HG03439 (cell line): ENCODE measurements at regions not wholly inside any gene's neighbourhood (a gene's known extent, or its start where the extent isn't known, plus 50 kb on each side); places are given as distances from the start of the nearest gene placed in this dataset.

ENCODE experiments used
- ATAC-seq: cut with Tn5 transposase; IDR thresholded peaks from one replicate; pipeline ENCODE4 v1.9.1; 2021; ENCODE audit warnings: mild to moderate bottlenecking, moderate library complexity; ENCODE audit not compliant: unreplicated experiment

DNA sequence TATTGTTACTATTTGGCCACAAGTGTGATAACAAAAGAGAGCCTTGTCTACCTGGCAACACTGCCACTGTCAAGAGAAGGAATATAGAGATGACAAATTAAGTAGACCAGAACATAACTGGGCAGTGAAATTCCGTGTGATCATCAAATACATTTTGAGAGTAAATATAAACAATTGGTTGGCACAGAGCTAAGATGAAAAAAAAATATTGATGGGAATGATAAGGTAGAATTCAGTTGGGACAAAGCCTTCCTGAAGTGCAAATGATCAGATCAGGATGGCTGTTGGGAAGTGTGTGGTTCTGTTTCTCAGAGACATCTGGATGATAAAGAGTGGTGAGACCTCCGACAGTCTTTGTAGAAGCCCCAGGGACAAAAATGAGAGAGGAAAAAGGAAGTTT is 205.5 kb upstream of the CAMK1G start:
- no peak for ATAC-seq

DNA sequence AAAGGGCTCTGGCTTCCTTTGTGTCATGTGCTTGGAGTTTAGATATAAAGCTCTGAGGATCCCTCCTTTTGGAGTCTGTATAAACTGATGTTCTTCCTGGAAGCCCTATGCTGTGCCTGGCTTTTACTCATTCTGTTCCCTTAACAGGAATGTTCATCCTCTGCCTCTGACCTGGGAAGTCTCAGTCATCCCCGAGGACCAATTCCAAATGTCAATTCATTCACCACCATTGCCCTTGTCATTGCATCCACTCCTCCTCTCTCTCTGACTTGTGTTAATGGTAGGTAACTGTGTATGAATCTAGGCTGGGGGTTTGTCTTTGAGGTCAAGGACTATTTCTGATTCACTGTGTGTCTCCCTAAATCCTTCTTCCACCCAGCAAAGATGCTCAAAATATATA is 204.2 kb upstream of the CAMK1G start:
- no peak for ATAC-seq

DNA sequence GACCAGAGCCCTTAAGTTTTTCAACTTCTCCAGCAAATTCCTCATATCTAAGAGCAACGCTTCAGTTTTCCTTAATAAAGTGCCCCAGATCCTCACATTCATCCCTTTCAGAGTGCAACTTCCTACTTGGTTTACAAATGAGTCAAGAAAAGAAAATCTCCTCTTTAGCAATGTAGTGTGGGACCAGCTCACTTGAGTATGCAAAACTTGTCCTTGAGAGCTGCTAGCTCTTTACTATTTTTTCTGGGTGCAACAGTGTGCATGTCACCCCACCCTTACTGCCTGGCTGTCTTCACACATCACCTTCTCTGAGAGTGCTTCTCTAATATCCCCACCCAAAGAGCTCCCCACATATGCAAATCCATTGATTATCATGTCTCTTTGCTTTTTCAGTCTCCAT is 203.1 kb upstream of the CAMK1G start:
- ATAC-seq, result no peak

DNA sequence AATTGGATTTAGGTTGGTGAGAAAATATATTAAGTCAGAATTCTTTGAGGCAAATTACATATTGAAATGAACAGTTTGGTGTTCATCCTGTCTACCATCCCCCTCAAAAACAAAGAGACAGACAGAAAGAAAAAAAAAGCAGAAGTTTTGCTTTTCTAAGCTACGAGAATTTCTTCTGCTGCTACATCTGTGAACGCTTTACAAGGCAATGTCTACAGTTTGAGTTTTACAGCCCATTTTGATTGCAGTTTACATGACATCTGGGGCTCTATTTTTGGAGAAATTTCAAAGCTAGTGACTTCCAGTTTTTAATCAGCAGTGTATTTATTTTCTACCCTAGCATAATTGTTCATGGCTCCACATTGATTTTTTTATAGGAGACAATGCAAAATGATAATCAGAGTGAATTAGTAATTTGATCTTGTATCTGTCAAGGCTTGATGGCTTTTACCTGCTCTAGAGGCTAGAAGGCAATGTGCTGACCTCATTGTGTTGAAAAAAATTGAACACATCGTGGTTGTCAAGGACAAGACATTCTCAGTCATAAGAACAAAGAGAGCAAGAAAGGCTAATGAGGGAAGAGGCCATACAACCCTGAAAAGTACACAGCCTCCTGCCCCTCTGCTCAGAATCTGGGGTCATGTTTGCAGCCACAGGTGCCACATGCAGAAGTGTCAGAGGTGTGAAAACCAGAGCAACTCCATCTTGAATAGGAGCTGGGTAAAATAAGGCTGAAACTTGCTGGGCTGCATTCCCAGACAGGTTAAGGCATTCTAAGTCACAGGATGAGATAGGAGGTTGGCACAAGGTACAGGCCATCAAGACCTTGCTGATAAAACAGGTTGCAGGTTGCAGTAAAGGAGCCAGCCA is 201.0 kb upstream of the CAMK1G start:
- no peak for ATAC-seq

DNA sequence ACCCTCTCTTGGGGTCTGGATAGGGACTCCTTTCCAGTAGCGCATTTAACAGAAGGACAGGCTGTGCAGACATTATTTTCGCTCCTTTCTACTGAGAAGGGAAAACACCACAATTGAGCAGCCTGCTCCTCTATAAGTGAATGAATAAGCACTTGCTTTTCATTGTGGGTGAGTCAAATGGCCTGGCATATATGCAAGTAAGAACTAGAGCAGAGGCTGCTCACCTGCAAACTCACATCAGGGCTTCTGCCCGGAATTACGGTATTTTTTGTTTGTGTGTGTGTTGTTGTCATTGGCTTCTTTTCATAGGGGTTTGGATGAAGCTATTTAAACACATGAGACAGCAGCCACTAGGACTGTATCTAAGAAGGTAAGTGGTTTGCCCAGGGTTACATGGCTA is 200.1 kb upstream of the CAMK1G start:
- ATAC-seq, result no peak

DNA sequence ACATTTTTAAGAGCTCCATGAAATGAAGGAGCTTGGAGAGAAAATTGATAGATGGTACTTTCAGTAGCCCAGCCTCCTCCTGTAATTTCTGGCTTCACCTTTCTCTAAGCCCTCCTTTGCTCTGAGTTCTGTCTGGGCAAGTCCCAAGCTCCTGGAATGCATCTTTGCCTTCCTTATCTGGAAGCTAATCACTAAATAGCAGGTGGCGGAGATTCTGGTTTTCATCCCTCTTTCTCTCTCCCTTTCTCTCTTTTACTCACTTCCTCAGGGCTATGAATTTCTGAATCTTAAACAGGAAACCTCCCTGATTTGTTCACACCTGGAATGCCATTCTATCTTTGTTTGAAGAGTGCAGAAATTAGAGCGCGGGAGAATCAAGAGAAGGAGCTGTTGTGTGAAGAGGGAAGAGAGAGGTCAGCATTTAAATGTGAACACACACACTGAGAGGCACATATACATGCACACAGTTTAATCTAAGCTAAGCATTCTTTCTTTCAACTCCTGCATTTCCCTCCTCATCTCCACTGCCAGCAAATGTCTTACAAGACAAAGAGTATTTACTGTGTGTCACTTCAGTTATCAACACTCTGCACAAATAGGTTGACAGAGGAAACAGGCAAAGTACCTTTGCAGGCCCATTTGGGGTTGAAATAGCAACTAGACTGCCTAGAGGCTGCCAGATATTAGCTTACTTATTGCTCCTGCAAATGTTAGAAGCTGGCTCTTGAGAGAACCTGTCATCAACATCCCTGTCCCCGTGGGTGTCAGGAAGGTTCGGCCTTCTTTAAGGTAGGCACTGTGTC is 199.4 kb upstream of the CAMK1G start:
- ATAC-seq, result no peak

DNA sequence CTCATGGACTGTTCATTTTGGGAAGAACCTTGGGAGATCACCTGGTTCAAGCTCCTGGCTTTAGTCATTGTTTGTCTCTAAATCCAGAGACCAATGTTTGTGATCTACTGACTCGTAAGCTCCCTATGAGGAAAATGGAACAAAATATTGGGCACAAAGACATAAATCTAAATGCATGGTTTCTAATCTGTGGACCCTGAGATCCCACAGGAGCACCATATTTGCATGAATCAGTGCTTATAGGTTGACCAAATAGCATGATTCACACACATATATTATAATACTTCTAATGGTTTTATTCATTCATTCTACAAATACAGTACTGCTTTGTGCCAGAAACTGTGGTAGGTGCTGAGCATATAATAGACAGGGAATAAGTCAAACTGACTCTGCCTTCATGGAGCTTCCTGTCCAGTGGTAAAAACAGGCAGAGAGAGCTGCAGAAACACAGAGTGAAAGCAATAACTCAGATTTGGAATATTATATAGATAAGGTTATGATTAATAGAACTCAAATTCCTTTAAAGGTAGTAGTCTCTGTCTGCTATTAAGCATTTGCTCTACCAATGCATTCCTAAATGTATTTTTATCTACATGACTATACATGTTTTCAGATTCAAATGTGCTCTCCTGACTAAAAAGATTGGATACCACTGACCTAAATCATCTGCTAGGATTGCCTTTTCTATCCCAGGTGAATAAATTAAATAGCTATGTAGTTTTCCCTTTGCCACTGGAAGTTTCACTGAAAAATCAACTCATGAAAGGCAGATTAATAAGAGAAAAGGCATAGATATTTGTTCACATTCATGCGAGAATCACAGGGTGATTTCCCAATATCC is 198.6 kb upstream of the CAMK1G start:
- ATAC-seq, result no peak

DNA sequence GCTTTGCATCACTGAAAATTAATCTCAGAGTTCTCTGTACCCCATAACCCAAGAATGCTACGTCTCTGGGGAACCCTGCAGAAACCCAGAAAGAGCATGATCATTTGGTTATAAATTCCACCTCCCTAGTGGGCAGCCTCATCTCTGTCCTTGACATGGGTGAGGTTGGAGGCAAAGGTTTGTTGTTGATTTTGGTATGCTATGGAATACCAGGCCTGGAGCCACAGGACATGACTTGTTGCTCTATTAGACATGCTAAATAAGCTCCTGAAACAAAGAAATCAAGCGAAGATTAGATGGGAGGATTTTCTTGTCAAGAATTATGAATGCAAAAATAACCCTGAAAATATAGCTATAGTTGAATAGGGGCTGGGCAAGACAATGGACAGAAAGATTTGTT is 197.4 kb upstream of the CAMK1G start:
- no peak for ATAC-seq

DNA sequence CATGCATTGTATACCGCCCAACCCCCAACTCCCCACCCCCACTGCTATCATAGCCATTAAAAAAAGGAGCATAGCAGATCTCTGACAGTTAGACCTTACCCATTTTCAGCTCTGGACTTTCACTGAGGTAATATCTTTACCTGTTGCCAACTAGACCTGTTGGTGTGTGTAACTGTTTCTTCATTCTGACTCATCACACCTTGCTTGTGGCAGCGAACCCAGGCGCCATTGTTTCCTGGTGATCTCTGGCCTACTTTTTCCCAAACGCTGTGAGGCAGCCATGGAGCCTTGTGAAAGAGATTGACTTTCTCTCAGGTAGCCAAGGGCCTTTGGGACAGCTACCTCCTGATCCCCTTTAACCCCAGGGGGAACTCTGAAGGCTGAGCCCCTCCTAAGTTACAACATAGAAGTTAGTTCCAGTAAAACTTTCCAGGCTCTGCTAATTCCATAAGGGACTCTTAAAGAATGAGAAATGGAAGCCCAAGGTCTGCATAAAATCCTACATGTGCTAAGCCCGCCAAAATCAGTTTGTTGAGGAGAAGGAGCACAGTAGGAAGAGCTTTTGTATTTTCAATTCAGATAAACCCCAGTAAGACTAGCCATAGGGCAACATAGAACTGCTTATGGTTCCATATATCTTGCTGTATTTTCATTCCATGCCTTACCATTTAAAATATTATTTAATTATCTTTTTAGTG is 196.1 kb upstream of the CAMK1G start:
- ATAC-seq, result no peak

DNA sequence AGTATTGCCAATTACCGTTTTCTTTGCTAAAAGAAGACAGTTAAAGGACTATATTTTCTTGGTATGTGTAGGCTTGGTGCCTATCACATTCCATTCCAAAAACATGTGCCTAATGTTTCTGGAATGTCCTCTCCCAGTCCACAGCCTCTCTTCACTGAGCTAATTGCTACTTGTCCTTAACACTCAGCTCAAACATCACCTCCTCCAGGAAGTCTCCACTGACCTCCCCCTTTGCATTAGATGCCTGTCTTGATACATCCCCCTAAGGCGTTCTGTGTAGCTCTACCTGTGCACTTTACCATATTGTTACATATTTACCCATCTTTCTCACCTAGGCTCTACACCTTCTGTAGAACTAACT is 195.6 kb upstream of the CAMK1G start:
- ATAC-seq, result no peak

DNA sequence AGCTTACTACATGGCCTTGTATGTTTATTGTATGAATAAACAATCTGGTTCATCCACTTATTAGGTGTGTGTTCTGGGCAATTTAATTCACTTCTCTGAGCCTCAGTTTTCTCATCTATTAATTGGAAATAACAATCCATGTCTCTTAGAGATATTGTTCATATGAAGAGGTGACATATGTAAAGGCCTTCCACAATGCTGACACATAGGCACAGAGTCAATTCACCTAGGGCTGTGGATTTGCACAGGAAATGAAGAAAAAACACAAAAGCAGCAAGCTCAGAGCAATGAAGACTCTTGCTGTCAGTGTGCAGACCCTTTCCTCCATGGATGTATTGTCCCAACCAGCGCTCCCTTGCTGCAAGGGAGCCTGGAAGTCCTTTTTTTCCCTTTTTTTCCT is 195.2 kb upstream of the CAMK1G start:
- no peak for ATAC-seq

DNA sequence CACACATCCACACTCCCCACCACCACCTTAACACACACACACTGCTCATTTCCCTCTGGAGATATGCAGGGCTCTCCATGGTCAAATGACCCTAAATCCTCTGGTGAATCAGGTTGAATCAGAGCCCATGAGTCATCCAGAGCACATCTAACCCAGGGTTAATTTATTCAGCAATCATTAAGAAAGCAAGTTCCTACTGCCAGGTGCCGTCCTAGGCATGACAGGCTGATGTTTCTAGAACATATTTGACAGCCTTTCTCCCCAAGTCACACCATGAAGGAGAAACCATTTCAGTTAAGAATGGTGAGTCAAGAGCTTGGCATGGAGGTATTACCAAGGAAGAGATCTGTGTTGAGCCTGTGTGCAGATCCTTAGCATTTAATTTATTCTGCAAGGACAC is 194.3 kb upstream of the CAMK1G start:
- ATAC-seq, result no peak

DNA sequence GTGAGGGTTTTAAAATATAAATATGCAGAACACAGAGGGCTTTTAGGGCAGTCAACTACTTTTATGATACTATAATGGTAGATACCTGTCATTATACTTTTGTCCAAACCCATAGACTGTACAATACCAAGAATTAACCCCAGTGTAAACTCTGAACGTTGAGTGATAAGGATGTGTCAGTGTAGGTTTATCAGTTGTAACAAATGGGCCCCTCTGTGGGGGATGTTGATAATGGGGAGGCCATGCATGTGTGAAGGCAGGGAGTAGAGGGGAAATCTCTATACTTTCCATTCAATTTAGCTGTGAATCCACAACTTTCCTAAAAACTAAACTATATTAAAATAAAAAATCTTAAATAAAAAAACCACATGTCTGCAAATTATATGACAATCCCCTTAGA is 193.5 kb upstream of the CAMK1G start:
- no peak for ATAC-seq

DNA sequence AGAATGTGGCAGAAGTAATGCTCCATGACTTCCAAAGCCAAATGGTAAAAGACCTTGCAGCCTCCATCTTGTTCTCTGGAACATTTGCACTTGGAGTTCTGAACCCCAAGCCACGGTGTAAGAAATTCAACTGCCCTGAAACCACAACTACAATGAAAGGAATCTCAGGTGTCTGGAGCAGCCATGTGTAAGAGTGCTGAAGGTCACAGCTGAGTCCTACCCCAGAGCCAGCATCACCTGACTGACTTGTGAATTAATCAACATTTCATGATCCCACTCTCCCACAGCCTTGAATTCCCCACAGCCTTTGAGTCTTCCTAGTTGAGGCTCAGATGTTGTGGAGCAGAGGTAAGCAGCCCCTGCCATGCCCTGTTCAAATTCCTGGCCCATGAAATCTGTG is 192.8 kb upstream of the CAMK1G start:
- ATAC-seq, result no peak

DNA sequence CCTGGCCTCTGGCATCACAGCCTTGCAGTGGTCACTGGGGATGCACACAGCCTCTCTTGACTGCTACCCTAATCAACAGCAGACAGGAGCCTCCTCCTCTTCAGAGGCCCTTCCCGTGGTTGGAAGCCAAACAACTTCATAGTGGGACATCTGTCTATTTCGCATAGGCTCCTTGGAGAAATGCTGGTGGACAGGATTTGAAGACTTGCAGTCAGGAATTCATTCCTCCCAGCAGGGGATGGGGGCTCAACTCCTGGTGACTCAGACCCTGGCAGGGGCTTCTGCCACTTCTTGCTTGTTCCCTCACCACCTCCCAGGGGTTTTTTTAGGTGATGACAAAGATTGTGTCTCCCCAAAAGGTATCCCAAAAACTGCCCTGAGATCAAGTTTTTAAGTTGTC is 191.7 kb upstream of the CAMK1G start:
- no peak for ATAC-seq

DNA sequence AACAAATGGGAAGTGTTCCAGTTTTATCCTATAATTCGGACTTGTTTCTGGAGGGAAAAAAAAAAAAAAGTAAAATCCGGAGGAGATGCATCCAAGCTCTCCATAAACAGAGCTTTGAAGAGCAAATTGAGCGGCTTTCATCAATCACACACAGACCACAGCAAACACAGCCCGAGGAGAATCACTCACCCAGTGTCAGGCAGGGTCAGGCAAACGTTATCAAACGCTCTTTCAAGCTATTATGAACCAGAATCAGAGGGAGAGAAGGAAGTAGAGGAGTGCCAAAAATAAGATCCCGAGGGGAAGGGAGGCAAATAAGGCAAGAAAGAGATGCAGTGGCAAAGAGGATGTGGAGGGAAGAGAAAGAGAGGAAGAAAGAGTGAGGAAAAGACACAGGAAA is 188.3 kb upstream of the CAMK1G start:
- no peak for ATAC-seq

DNA sequence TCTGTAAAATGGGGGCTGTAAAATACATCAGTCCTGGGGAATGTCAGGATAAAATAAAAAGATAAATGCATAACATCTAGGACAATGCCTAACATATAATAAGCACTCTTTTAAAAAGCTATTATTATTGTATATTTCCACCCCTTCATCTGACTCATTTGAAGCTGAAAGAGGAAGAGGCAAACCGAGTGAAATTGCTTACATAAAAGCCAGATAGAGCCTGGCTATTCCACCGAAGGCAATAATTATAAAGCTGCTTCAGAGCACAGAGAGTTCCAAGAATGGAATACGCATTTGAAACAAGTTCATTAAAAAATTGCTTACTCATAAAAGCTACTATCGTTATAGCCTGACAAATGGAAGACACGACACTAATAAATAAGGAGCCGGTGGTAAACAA is 186.1 kb upstream of the CAMK1G start:
- ATAC-seq, result no peak

DNA sequence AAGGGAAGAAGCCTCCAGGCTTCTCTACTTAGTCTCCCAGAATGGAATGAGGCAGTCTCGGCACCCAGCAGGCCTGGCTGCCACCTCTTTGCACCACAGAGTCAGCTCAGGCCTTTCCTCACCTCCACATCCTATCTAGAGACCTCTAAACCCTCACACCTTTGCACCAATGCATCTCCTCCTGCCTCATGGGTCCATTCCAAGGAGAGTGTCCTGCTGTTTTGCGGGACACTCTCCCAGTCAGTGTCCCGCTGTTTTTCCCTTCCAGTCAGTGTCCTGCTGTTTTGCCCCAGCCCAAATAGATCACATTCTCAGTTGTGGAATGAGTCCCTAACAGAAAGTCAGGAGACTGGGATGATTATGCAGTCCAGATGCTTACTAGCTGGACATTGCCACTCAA is 185.6 kb upstream of the CAMK1G start:
- ATAC-seq, result no peak

DNA sequence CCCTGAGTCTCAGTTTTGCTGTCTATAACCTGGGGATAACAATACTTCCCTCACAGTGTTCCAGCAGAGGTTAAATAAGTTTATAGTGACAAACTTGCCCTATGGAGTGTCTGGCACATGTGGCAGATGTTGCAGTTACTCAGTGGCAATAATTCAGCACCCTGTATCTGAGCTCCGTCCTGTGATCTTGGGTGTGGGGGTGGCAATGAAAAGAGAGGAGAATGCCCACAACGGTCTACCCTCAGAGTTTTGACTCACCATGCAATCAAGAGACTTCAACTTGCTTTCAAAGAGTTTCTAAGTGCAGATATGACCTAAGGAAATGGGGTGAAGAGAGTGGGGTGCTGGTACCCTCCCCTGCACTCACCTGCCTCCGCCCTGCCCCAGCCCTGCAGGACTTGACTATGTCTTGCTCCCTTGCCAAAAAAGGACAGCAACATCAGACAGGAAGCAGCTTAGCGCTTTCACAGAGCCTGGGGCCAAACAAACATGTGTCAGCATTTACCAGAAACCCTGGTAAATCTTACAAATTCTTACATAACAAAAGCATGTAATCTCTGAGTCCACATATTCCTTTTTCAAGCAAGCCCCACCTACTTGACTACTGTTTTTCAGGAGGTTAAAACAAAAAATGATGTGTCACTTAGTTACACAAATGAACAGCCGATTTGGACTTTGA is 185.1 kb upstream of the CAMK1G start:
- no peak for ATAC-seq

DNA sequence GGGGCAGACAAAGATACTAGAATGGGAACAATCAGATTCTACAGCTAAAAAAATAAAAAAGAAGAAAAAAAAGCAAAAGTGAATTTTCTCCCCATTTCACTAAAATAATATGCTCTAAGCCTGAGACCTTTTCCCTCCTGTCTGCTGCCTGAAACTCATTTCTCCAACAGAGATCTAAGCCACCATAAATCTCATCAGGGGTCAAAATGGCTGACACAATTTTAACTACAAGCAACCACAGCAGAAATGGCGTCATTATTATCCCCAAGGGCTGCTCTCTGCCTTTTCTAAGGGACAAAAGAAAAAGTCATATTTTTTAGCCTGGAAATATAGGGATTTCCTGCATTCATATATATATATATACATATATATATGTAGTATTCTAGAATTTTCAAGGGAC is 183.7 kb upstream of the CAMK1G start:
- no peak for ATAC-seq
